Fibroblast of lung (primary cell): ENCODE measurements at regions not wholly inside any gene's neighbourhood (a gene's known extent, or its start where the extent isn't known, plus 50 kb on each side); places are given as distances from the start of the nearest gene placed in this dataset.

Experiments
- DNase-seq, 2 donors: peaks; one replicate each; pipeline versions ENCODE4 v3.0.0 to v3.0.0-alpha.2; 2010; ENCODE audit warnings: low read depth in 2 of 2
- H2AFZ ChIP-seq: 2 replicates; pipeline ENCODE4 v1.5.1; 2012; ENCODE audit warnings: low read length, control low read depth, inconsistent platforms
- H3K27ac ChIP-seq: 2 replicates; pipeline ENCODE4 v1.5.1; 2011; ENCODE audit warnings: low read length, control low read depth; ENCODE audit not compliant: insufficient read depth
- H3K27me3 ChIP-seq: 2 replicates; pipeline ENCODE4 v1.5.1; 2011; ENCODE audit warnings: mild to moderate bottlenecking, low read length; ENCODE audit not compliant: control insufficient read depth, insufficient read depth
- H3K36me3 ChIP-seq: 2 replicates; pipeline ENCODE4 v1.5.1; 2011; ENCODE audit warnings: low read length; ENCODE audit not compliant: control insufficient read depth, insufficient read depth
- H3K4me1 ChIP-seq: 2 replicates; pipeline ENCODE4 v1.5.1; 2011; ENCODE audit warnings: low read length; ENCODE audit not compliant: control insufficient read depth, insufficient read depth; ENCODE audit errors: extremely low read depth
- H3K4me2 ChIP-seq: 2 replicates; pipeline ENCODE4 v1.5.1; 2011; ENCODE audit warnings: low read length, control low read depth; ENCODE audit not compliant: insufficient read depth; ENCODE audit errors: extremely low read depth
- H3K4me3 ChIP-seq, 4 experiments: fragments of 200-600 bp in 1 of 4; sonication (generic) in 1 of 4; replicated peaks in 1 of 4; 2 replicates each; pipeline ENCODE4 v1.5.1; 2011 to 2016; ENCODE audit warnings: low read length in 4 of 4, low read depth in 3 of 4, mild to moderate bottlenecking in 3 of 4, control low read depth in 2 of 4, inconsistent platforms in 1 of 4, mixed read lengths in 1 of 4; ENCODE audit not compliant: insufficient read depth in 1 of 4; ENCODE audit errors: control extremely low read depth in 1 of 4
- H3K79me2 ChIP-seq: 2 replicates; pipeline ENCODE4 v1.5.1; 2012; ENCODE audit warnings: mild to moderate bottlenecking, low read length, inconsistent platforms; ENCODE audit not compliant: control insufficient read depth, insufficient read depth
- H3K9ac ChIP-seq: 2 replicates; pipeline ENCODE4 v1.5.1; 2011; ENCODE audit warnings: mild to moderate bottlenecking, low read length, control low read depth; ENCODE audit not compliant: insufficient read depth
- H3K9me3 ChIP-seq: 2 replicates; pipeline ENCODE4 v1.5.1; 2012; ENCODE audit warnings: low read depth, low read length; ENCODE audit not compliant: control insufficient read depth, insufficient read depth
- H4K20me1 ChIP-seq: 2 replicates; pipeline ENCODE4 v1.5.1; 2011; ENCODE audit warnings: low read length; ENCODE audit not compliant: control insufficient read depth, insufficient read depth; ENCODE audit errors: extremely low read depth
- EZH2 ChIP-seq: IDR thresholded peaks from 2 replicates; pipeline ENCODE4 v1.5.1; 2012; ENCODE audit warnings: low read length, control low read depth, mild to moderate bottlenecking; ENCODE audit errors: missing control alignments
- TF ChIP-seq, protein P1 (sequence below), 2 donors: IDR thresholded peaks in 1 of 2; conservative IDR thresholded peaks in 1 of 2; 1 replicate in 1 of 2; 2 replicates in 1 of 2; pipeline ENCODE4 v1.5.1; 2011 to 2012; ENCODE audit warnings: low read length in 2 of 2, control low read depth in 1 of 2, inconsistent platforms in 1 of 2, low read depth in 1 of 2, mild to moderate bottlenecking in 1 of 2

DNA sequence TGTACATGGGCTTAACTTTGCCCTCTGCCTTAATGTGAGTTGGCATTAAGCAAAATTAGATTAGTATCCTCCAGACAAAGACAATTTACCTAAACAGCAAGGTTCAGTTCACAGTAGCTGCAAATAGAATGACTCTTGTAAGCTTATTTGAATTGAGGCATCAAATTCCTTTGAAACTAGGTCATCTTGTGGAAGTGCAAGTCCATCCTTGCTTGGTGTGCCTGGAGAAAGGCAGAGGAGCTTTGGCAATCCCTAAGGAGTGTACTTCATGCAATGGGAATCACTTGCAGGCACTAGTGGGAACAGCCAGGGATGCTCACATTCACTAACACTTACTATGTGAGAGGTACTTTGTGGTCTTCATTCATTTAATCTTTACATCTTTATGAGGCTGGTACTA is 118.3 kb downstream of the DRD1 start:
- no peak overlapping the region for H3K4me2 ChIP-seq
- DNase-seq, result peak; percentile 8 to 67

DNA sequence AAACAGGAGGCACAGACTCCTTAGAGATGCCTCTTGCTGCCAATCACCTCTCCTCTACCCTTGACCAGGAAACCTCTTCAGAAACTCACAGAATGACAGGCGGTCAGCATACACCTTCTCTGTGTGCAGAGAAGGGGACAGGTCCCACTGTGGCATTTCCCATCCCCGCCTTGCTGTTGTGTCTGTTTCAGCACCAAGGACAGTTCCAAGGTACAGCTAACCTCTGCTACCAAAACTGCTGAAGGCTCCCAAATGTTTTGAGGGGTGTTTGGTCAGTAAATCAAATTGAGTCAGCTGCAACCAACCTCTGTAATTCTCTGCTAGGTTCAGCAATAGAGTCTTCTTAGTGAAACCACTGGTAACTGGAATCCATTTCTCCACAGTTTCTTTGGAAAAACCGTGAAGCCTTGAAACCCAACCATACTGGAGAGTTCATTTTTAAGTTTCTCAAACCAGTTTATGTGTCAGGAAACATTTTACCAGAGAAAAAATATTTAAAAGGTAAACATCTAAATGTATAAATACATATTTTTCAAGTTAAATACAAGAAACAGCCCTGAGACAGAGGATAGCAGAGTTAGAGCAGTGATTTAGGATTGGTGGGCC is 122.0 kb downstream of the DRD1 start:
- H3K36me3 ChIP-seq, result no peaks in the 10 kb centered on the region
- H3K4me3 ChIP-seq, result no peak overlapping the region
- H3K9ac ChIP-seq, result no peak overlapping the region
- no peaks in the 10 kb centered on the region for H3K79me2 ChIP-seq
- H3K27me3 ChIP-seq, result no peaks in the 10 kb centered on the region
- H3K27ac ChIP-seq, result no peak overlapping the region
- H3K9me3 ChIP-seq, result no peaks in the 10 kb centered on the region
- H2AFZ ChIP-seq, result no peak overlapping the region
- no peaks in the 10 kb centered on the region for H3K4me1 ChIP-seq
- no peak overlapping the region for H3K4me2 ChIP-seq
- no peak for TF ChIP-seq EZH2
- TF ChIP-seq, protein P1, sequence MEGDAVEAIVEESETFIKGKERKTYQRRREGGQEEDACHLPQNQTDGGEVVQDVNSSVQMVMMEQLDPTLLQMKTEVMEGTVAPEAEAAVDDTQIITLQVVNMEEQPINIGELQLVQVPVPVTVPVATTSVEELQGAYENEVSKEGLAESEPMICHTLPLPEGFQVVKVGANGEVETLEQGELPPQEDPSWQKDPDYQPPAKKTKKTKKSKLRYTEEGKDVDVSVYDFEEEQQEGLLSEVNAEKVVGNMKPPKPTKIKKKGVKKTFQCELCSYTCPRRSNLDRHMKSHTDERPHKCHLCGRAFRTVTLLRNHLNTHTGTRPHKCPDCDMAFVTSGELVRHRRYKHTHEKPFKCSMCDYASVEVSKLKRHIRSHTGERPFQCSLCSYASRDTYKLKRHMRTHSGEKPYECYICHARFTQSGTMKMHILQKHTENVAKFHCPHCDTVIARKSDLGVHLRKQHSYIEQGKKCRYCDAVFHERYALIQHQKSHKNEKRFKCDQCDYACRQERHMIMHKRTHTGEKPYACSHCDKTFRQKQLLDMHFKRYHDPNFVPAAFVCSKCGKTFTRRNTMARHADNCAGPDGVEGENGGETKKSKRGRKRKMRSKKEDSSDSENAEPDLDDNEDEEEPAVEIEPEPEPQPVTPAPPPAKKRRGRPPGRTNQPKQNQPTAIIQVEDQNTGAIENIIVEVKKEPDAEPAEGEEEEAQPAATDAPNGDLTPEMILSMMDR (conservative IDR thresholded peaks at IDR 0.05 in 1 of 2, IDR thresholded peaks at IDR 0.05 in 1 of 2; ENCODE audit: low read depth in 1 of 2, low read length in 2 of 2), result no peak
- peak; percentile 35 to 45 for DNase-seq
- no peaks in the 10 kb centered on the region for H4K20me1 ChIP-seq

More for the DNA sequence above, 118.3 kb downstream of the DRD1 start:
- H3K27ac ChIP-seq, result no peak overlapping the region
- H3K27me3 ChIP-seq, result no peaks in the 10 kb centered on the region
- H4K20me1 ChIP-seq, result no peaks in the 10 kb centered on the region
- H3K79me2 ChIP-seq, result no peaks in the 10 kb centered on the region
- H3K9me3 ChIP-seq, result no peaks in the 10 kb centered on the region
- H3K4me3 ChIP-seq, result no peak overlapping the region
- no peak overlapping the region for H3K9ac ChIP-seq
- no peaks in the 10 kb centered on the region for H3K36me3 ChIP-seq
- no peaks in the 10 kb centered on the region for H3K4me1 ChIP-seq
- TF ChIP-seq, protein P1 (conservative IDR thresholded peaks at IDR 0.05 in 1 of 2, IDR thresholded peaks at IDR 0.05 in 1 of 2; ENCODE audit: low read depth in 1 of 2, low read length in 2 of 2), result no peak
- TF ChIP-seq EZH2, result no peak
- H2AFZ ChIP-seq, result no peak overlapping the region

DNA sequence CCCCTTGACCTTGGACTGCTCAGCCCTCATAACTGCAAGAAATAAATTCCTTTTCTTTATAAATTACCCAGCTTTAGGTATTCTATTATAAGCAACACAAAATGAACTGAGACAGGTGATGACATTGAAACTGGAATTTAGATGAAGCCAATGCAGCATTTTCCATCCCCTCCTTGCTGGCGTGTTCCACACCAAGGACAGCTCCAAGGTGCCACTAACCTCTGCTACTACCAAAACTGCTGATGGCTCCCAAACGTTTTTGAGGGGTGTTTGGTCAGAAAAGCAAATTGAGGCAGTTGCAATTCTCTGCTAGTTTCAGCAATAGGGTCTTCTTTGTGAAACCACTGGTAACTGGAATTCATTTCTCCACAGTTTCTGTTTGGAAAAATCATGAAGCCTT is 124.8 kb downstream of the DRD1 start:
- Histone ChIP-seq H3K79me2 (no peaks in the 10 kb centered on the region), H3K27ac (no peak overlapping the region), H3K4me1 (no peaks in the 10 kb centered on the region), H4K20me1 (no peaks in the 10 kb centered on the region), H3K27me3 (no peaks in the 10 kb centered on the region), H3K4me3 (no peak overlapping the region), H3K4me2 (no peak overlapping the region), H3K9ac (no peak overlapping the region), H3K9me3 (no peaks in the 10 kb centered on the region), H3K36me3 (no peaks in the 10 kb centered on the region), H2AFZ (no peak overlapping the region)
- TF ChIP-seq, protein P1 (conservative IDR thresholded peaks at IDR 0.05 in 1 of 2, IDR thresholded peaks at IDR 0.05 in 1 of 2; ENCODE audit: low read depth in 1 of 2, low read length in 2 of 2), result no peak
- no peak for TF ChIP-seq EZH2
- no peak for DNase-seq
